ENCODE measurements at regions not wholly inside any gene's neighbourhood (a gene's known extent, or its start where the extent isn't known, plus 50 kb on each side); places are given as distances from the start of the nearest gene placed in this dataset.

- DNase-seq = no peak
Measured at GRCh38 chr13:39859898-39860297, 204.4 kb downstream of the COG6 start.

DNA sequence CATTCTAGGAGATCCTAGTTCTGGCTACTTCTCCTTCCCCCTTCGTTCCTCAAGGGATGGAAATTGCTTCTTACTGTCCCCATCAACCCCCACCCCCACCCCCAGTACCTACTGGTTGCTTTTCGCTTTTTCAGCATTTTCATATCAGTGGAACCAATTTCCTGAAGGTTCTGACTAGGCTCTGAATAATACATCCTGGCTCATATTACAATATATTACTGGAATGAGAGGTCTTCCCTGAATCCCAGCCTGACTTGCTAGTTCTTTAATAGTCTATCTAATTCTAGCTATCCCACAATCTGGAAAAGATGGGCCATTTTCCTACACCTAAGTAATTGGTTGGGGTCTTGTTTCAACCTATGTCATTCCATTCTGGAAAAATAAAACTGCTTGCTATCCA, 207.4 kb downstream of the COG6 start:
- no peak for DNase-seq

DNA sequence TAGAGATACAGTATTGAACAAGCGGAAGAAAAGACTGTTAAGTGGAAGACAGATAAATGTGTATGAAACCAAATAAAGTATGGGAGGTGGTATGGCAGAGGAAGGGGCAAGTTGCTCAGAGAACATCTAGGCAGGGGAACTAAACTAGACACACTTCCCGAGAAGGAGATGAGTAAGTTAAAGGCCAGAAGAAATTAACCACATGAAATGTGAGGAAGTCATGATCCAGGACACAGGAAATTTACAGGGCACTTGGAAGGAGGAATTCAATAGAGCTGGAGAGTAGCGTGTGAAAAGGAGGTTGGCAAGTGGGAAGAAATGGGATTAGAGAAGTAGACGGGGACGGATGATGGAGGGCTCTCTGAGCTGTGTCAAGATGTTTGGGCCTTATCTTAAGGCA, 208.8 kb downstream of the COG6 start:
- no peak for DNase-seq

- no peak for DNase-seq
Measured at GRCh38 chr13:39866722-39867121, 211.3 kb downstream of the COG6 start.

- no peak for DNase-seq
Measured at GRCh38 chr13:39867807-39868206, 212.3 kb downstream of the COG6 start.

GRCh38 chr13:39870197-39870747, 214.8 kb downstream of the COG6 start:
- no peak for DNase-seq

DNA sequence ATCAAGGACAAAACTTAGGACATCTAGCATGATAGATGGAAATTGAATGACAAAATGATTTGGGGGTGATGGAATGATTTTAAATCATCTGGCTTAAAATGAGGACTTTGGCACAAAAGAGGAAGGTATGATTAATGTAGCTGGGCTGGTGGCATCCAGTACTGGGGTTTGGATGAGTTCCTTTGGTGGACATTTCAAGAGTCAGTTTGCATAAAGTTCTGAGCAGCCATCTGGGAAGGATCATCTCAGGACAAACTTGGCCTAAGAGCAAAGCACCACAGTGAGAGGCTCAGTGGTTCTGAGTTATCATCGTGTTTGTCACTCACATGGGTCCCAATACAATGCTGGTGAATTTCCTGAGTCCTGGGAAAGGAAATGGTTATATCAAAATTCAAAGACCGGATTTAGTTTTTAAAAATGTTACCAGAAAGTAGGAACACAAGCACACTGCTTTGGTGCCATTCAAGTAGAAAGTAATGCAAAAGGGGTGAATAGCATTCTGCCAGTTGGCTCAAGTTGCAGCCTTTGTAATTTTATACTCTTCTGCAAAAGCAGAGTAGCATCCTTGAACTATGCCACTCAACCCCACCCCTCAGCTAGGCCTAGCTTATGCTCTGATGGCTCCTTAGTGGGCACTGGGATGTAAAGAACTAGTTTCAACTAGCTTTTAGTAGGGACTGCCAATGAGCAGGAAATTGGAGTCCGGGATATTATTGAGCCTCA, 219.0 kb downstream of the COG6 start:
- no peak for DNase-seq

GRCh38 chr13:39875111-39875987, 219.9 kb downstream of the COG6 start:
- no peak for DNase-seq

GRCh38 chr13:39876258-39876657, 220.8 kb downstream of the COG6 start:
- DNase-seq = no peak

DNA sequence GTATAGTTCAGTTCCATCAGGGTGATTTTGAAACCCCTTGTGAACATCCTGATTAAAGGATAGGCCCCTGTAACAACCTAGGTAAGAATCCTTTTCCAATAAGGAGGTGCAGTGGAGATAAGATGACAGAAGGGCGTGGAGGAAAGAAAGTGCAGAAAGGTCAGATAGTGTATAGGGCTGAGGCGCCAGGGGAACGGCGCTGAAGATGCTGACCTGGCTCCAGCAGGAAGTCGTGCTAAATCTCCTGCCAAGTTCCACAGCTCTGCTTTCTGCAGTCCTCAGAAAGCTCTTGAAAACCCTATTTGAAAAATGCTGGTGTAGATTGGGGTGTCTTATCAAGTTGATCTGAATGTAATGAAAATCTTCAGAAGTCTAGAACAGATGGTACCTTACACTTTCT, 221.7 kb downstream of the COG6 start:
- no peak for DNase-seq

DNA sequence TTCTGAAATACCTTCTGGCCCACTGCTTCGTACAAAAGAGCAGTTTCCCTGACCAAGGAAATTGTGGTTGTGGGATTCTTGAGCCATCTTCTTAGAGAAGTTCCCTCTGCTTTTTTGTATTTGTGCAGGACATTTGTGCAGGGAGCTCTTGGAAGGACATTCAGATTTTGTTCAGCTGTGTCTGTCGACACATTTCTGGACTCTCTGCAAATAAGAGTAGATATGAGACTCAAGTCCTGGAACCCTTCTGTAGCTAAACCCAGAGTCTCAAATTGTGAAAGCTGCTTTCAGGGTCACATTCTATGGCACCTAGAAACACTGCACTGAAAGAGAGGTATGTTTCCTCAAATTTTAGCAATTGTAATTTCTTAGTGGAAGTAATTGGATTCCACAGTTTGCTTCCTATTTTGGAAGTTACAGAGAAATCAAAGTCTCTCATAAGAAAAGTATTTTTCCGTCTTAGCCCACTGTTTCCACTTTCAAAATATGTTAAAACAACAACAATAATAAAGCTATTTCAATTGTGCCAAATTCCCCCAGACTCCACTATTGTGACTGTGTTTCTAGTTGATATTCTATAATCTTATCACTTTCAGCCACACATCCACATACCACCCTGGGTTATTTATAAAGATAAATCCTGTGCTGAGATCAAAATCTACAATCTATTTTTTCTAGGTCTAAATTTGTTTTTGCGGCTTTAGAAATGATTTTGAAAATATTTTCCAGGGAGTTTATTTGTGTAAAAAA, 224.0 kb downstream of the COG6 start:
- no peak for DNase-seq

DNA sequence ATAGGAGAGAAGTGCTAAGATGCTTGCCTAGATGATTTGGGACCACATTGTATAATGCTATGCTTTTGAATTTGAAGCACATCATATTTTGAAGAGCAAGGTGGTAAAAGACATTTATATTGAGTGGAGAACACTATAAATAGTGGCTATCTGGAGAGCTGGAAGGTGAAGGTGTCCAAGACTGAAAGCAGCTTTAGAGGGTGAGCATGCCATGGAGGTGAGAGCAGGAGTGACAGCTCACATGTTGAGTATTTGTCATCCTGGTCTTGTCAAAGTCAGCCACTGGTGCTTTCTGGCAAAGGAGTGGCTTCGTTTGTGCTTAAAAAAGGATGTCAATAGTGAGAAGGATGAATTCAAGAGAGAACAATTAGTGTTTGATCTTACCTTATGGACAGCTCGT, 225.9 kb downstream of the COG6 start:
- DNase-seq = no peak

DNA sequence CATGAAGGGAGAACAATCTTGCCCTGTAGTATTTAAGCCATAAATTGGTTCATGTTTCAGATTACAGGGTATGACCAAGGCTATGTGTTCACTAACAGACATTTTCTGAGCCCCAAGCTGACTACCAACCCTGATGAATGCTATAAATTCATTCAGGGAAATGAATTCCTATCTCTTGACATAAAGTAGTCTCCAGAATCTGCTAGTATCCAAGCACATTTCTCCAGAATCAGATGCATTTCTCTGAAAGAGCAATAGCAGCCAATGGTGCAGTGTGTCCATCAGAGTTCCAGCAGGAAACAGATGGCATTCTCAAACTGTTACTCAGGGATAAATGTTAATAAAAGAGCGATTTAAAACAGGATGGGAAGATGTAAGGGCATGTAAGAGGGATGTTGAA, 226.4 kb downstream of the COG6 start:
- DNase-seq = no peak

DNA sequence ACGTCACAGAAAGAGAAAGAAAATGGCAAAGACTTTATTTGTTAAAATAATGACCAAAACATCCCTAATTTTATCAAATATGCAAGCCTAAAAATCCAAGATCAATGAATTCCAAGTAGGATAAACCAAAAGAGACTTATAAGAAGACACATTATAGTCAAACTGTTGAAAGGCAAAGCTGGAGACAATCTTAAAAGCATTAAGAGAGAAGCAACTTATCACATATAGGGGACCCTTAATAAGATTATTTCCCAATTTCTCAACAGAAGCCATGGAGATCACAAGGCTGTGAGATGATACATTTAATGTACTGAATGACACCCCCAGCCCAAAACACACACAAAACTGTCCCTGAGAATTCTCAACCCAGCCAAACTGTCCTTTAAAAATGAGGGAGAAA, 228.7 kb downstream of the COG6 start:
- DNase-seq = no peak

GRCh38 chr13:39886336-39886735, 230.9 kb downstream of the COG6 start:
- DNase-seq = no peak

- no peak for DNase-seq
Measured at GRCh38 chr13:39887387-39887786, 231.9 kb downstream of the COG6 start.

DNA sequence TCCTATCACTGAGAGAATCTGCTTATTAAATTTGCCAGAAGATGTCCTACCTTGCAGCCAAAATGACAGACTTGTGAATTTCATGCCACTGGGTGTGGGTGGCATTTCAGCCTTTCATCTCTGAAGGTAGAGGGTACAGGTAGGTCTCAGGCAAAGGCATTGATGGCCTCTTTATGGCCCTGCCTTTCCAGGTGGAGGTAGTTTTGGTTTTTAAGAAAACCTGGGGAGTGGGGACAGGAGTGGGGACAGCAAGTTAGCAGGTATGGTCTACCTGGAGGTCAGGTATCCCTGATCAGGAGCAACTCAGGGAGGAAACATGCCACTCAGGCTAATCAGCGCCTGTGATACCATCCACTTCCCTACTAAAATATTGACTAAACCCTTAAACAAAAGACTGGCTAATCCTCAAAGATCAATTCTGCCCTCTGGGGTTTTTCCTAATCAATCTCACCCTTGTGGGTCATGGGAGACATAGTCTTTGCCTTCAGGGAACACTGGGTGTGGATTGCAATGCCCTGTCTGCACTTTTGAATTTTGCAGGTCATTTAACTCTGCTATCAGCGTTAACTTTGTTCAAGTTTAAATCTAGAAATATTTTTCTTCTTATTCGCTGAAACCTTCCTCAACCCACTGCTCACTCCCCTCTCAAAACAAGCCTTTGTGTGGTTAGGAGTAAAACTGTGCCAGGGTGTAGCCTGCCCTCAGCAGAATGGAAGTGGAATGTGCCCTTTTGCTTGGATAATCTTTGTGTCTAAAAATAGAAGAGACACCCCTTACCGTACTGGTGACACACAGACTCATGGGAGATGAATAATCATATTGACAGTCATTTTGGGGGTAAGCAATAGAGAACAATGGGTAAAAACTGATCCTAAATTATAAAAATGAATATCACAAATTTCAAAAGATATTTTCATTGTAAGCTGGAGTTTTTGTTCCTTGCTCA, 233.7 kb downstream of the COG6 start:
- no peak for DNase-seq

DNA sequence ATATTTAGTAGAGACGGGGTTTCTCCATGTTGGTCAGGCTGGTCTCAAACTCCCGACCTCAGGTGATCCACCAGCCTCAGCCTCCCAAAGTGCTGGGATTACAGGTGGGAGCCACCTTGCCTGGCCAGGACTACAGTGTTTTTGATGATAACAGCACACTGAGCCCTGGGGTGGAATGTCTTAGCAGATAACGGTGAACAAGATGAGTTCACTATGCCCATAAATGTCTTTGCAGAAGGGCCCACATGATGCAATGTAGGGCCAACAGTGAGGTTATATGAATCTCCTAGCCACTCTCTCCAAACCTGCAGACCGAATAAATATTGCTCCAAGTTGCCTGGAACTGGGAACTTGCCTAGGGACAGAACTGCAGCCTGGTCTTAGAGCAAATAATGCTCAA, 235.1 kb downstream of the COG6 start:
- no peak for DNase-seq

GRCh38 chr13:39892721-39893685, 237.5 kb downstream of the COG6 start:
- DNase-seq = no peak

GRCh38 chr13:39893808-39894207, 238.3 kb downstream of the COG6 start:
- DNase-seq = no peak

DNA sequence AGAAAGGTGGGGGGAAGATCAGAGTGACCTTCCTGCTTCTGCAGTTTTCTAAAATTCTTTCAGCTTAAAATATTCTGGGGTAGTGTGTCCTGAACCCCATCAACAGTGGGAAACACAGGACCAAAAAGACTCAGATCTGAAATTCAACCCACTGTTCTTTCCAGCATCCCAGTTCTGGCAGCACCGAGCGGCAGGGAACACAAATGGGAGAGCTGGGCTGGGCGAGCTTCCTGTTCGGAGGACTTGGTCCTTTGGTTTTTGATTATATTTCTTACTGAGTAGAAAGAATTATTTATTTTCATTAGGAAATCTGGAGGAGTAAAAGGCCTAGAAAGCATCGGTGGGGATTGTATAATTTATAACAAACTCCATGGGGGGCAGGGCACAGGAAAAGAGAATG, 239.1 kb downstream of the COG6 start:
- no peak for DNase-seq
